GM23338 (cell line): ENCODE measurements at regions not wholly inside any gene's neighbourhood (a gene's known extent, or its start where the extent isn't known, plus 50 kb on each side); places are given as distances from the start of the nearest gene placed in this dataset.

Experiments used
- ATAC-seq: fragments of 200-7000 bp; cut with Tn5 transposase; 3 replicates; pipeline ENCODE4 v1.9.1; 2020
- DNase-seq: peaks from one replicate; pipeline ENCODE4 v3.0.0-alpha.2; 2015; ENCODE audit warnings: low spot score
- H2AFZ ChIP-seq: fragments of 200-600 bp; sonication (generic); 2 replicates; pipeline ENCODE4 v1.8.0; 2016; ENCODE audit warnings: antibody characterized with exemption, mild to moderate bottlenecking, moderate library complexity
- H3F3A ChIP-seq: fragments of 200-600 bp; sonication (generic); replicated peaks from 2 replicates; pipeline ENCODE4 v1.8.0; 2017; ENCODE audit warnings: antibody characterized with exemption, mixed run types, low read depth
- H3K27ac ChIP-seq: fragments of 200-600 bp; sonication (generic); 2 replicates; pipeline ENCODE4 v1.6.1; 2016; ENCODE audit warnings: low read depth
- H3K27me3 ChIP-seq: fragments of 200-600 bp; sonication (generic); 2 replicates; pipeline ENCODE4 v1.8.0; 2016; ENCODE audit warnings: mild to moderate bottlenecking, mixed run types, moderate library complexity; ENCODE audit not compliant: insufficient read depth
- H3K36me3 ChIP-seq: fragments of 200-600 bp; sonication (generic); 2 replicates; pipeline ENCODE4 v1.8.0; 2016; ENCODE audit warnings: mild to moderate bottlenecking; ENCODE audit not compliant: insufficient read depth
- H3K4me1 ChIP-seq: fragments of 200-600 bp; sonication (generic); 2 replicates; pipeline ENCODE4 v1.8.0; 2016; ENCODE audit warnings: mild to moderate bottlenecking, moderate library complexity; ENCODE audit not compliant: insufficient read depth
- H3K4me2 ChIP-seq: fragments of 200-600 bp; sonication (generic); 2 replicates; pipeline ENCODE4 v1.7.1; 2017; ENCODE audit warnings: mixed run types
- H3K4me3 ChIP-seq: fragments of 200-600 bp; sonication (generic); 2 replicates; pipeline ENCODE4 v1.6.1; 2016; ENCODE audit warnings: mixed run types
- H3K79me2 ChIP-seq: fragments of 200-600 bp; sonication (generic); replicated peaks from 2 replicates; pipeline ENCODE4 v1.8.0; 2017; ENCODE audit warnings: mild to moderate bottlenecking; ENCODE audit not compliant: insufficient read depth
- H3K9me2 ChIP-seq: fragments of 200-600 bp; sonication (generic); 2 replicates; pipeline ENCODE4 v1.8.0; 2017; ENCODE audit not compliant: insufficient read depth
- H4K20me1 ChIP-seq: fragments of 200-600 bp; sonication (generic); replicated peaks from 2 replicates; pipeline ENCODE4 v1.8.0; 2017; ENCODE audit warnings: mild to moderate bottlenecking; ENCODE audit not compliant: insufficient read depth
- H3K27ac Mint-ChIP-seq: 2 replicates; pipeline ENCODE4 v1.8.0; 2020; ENCODE audit warnings: inconsistent platforms, mild to moderate bottlenecking, moderate library complexity, mixed read lengths
- H3K27me3 Mint-ChIP-seq: 3 replicates; pipeline ENCODE4 v1.8.0; 2022; ENCODE audit warnings: low read depth, mild to moderate bottlenecking, moderate library complexity, mixed read lengths, inconsistent platforms; ENCODE audit not compliant: insufficient read depth, poor library complexity
- H3K36me3 Mint-ChIP-seq: 3 replicates; pipeline ENCODE4 v1.8.0; 2021; ENCODE audit warnings: low read depth, mild to moderate bottlenecking, inconsistent platforms, moderate library complexity, mixed read lengths
- H3K4me1 Mint-ChIP-seq: 3 replicates; pipeline ENCODE4 v1.8.0; 2020; ENCODE audit warnings: mild to moderate bottlenecking, inconsistent platforms, mixed read lengths
- H3K4me3 Mint-ChIP-seq: 3 replicates; pipeline ENCODE4 v1.8.0; 2021; ENCODE audit warnings: moderate library complexity, mild to moderate bottlenecking, inconsistent platforms, mixed read lengths
- H3K9me3 Mint-ChIP-seq: 3 replicates; pipeline ENCODE4 v1.8.0; 2020; ENCODE audit warnings: moderate library complexity, mild to moderate bottlenecking, inconsistent platforms, mixed read lengths
- CREB1 ChIP-seq: fragments of 250-450 bp; sonication (Bioruptor Pico); IDR thresholded peaks from 2 replicates; pipeline ENCODE4 v1.5.0; 2020; ENCODE audit warnings: low read depth, mild to moderate bottlenecking, moderate library complexity
- CTCF ChIP-seq, 2 experiments: fragments of 200-600 bp in 1 of 2; sonication (generic) in 1 of 2; conservative IDR thresholded peaks; 2 replicates each; pipeline versions ENCODE4 v1.5.1 to v1.6.1; 2016 to 2017; ENCODE audit warnings: antibody characterized with exemption in 2 of 2, low read depth in 2 of 2, mild to moderate bottlenecking in 2 of 2, moderate library complexity in 1 of 2
- ETS1 ChIP-seq: IDR thresholded peaks from 2 replicates; pipeline ENCODE4 v1.6.1; 2016; ENCODE audit warnings: antibody characterized with exemption
- EZH2 ChIP-seq: fragments of 200-600 bp; sonication (generic); IDR thresholded peaks from one replicate; pipeline ENCODE4 v1.8.0; 2017; ENCODE audit warnings: antibody characterized with exemption, mild to moderate bottlenecking, low read depth; ENCODE audit not compliant: unreplicated experiment
- EZH2phosphoT487 ChIP-seq: fragments of 200-600 bp; sonication (generic); IDR thresholded peaks from one replicate; pipeline ENCODE4 v1.8.1; 2018; ENCODE audit warnings: antibody characterized with exemption; ENCODE audit not compliant: unreplicated experiment
- JUNB ChIP-seq: IDR thresholded peaks from one replicate; pipeline ENCODE4 v1.6.1; 2016; ENCODE audit warnings: antibody characterized with exemption; ENCODE audit not compliant: unreplicated experiment
- NANOG ChIP-seq: IDR thresholded peaks from 2 replicates; pipeline ENCODE4 v1.6.1; 2016; ENCODE audit warnings: antibody characterized with exemption, borderline replicate concordance
- POLR2AphosphoS5 ChIP-seq: IDR thresholded peaks from 2 replicates; pipeline ENCODE4 v1.6.1; 2016; ENCODE audit warnings: antibody characterized with exemption, low read depth
- REST ChIP-seq: IDR thresholded peaks from one replicate; pipeline ENCODE4 v1.6.1; 2018; ENCODE audit warnings: antibody characterized with exemption; ENCODE audit not compliant: unreplicated experiment
- STAT1 ChIP-seq: IDR thresholded peaks from one replicate; pipeline ENCODE4 v1.6.1; 2016; ENCODE audit warnings: antibody characterized with exemption; ENCODE audit not compliant: unreplicated experiment
- ZNF114 ChIP-seq: fragments of 250-450 bp; sonication (Bioruptor Pico); IDR thresholded peaks from 2 replicates; pipeline ENCODE4 v1.5.0; 2020; ENCODE audit warnings: mild to moderate bottlenecking, moderate library complexity
- ZNF331 ChIP-seq: fragments of 250-450 bp; sonication (Bioruptor Pico); IDR thresholded peaks from 2 replicates; pipeline ENCODE4 v1.5.0; 2020; ENCODE audit warnings: low read depth, mild to moderate bottlenecking, moderate library complexity
- ZNF462 ChIP-seq: fragments of 250-450 bp; sonication (Bioruptor Pico); IDR thresholded peaks from 2 replicates; pipeline ENCODE4 v1.5.0; 2020; ENCODE audit warnings: mild to moderate bottlenecking, moderate library complexity

GRCh38 chr15:50823281-50823680 lies 57.8 kb upstream of the SPPL2A start:
- TF ChIP-seq STAT1 = no peak
- no peak for TF ChIP-seq REST
- TF ChIP-seq ZNF114 (CRISPR knock-in tag) = no peak
- TF ChIP-seq ZNF462 = no peak
- no peak for TF ChIP-seq ETS1
- no peak for TF ChIP-seq EZH2phosphoT487
- no peak for TF ChIP-seq CREB1 (CRISPR knock-in tag)
- no peak for TF ChIP-seq NANOG
- TF ChIP-seq POLR2AphosphoS5 = no peak
- no peak for TF ChIP-seq EZH2
- no peak for TF ChIP-seq CTCF (conservative IDR thresholded peaks at IDR 0.05; ENCODE audit: low read depth in 2 of 2)
- TF ChIP-seq JUNB = no peak
- TF ChIP-seq ZNF331 = no peak
- no peak overlapping the region for H3K27ac ChIP-seq
- Mint-ChIP-seq H3K27me3 (no peaks in the 10 kb centered on the region), H3K4me3 (no peak overlapping the region), H3K4me1 (peaks cover 16% of the 10 kb centered on the region), H3K27ac (no peak overlapping the region), H3K9me3 (no peaks in the 10 kb centered on the region), H3K36me3 (no peaks in the 10 kb centered on the region)
- no peaks in the 10 kb centered on the region for H3K36me3 ChIP-seq
- H2AFZ ChIP-seq = no peak overlapping the region
- H3K4me1 ChIP-seq = peaks cover 7% of the 10 kb centered on the region
- 0 out of 2 replicates have a peak overlapping the region, but pooled peaks have one; percentile 20 for H3K4me2 ChIP-seq
- no peak overlapping the region for H3K4me3 ChIP-seq
- H3K27me3 ChIP-seq = no peaks in the 10 kb centered on the region
- H4K20me1 ChIP-seq = no peaks in the 10 kb centered on the region
- no peaks in the 10 kb centered on the region for H3K9me2 ChIP-seq
- no peak for ATAC-seq
- H3F3A ChIP-seq = no peaks in the 10 kb centered on the region
- H3K79me2 ChIP-seq = no peaks in the 10 kb centered on the region
- no peak for DNase-seq
